ENCODE measurements at regions not wholly inside any gene's neighbourhood (a gene's known extent, or its start where the extent isn't known, plus 50 kb on each side); places are given as distances from the start of the nearest gene placed in this dataset.
"Not testable (repeated sequence)": the region's sequence is repeated elsewhere in the genome, so short reads cannot be mapped to it uniquely, and the experiment has no call there.

DNA sequence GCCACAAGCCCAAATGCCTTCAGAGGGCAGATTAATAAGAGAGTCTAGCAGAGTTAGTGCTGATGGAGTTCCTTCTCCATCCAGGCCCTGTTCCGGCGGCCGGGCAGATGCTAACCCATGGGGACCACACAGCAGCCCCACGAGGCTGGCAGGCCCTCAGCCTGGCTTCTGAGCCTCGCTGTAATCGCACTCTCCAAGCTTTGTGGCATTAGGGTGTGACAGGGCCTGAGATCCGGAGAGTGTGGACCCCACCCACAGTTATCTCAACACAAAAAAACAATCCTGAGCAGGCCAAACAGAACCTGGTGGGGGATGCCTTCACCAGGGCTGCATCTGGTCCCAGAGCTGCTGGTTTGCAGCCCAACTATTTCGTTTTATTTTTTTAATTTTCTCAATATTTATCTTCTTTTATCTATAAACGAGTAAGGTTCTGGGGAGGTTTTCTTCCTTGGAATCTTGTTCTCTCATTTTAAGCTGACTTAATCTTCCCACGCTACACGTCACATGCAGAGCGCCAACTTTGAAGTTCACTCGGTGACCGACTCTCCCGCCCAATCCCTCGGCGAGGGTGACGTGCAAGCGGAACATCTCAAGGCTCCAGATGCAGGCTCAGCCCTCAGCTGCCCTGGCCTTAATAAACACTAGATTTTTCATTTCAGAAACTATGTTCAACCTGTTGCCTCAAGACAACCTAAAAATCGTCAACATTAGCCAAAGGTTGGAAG is 372.4 kb downstream of the BCL2L11 start:
- not testable (repeated sequence) for DNase-seq (ENCODE audit: low spot score); FAIRE-seq

DNA sequence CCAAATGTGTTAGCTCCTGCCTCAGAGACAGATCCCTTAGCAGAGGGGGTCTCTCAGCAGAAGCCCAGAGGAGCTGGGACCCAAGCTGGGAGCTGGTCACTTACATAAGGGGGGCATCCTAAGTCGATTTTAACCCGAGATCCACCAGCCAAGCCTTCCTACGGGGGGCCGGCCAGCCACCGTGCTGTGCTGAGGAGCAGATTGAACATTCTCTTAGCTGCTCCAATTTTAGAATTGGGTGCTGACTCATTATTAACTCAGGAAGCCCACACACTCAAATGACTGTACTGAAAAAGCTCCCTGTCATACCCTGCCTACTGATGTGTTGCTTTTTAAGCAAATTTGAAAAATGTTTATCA is 373.0 kb downstream of the BCL2L11 start:
- peak; percentile 78 for FAIRE-seq
- DNase-seq (ENCODE audit: low spot score) = peak; percentile 4

- DNase-seq (ENCODE audit: low spot score); FAIRE-seq: not testable (repeated sequence)
These were observed 373.7 kb downstream of the BCL2L11 start for GRCh38 chr2:111494288-111494980.

- DNase-seq (ENCODE audit: low spot score) = not testable (repeated sequence)
- FAIRE-seq = peak; percentile 92
These were observed 374.2 kb downstream of the BCL2L11 start for GRCh38 chr2:111494981-111495315.

DNA sequence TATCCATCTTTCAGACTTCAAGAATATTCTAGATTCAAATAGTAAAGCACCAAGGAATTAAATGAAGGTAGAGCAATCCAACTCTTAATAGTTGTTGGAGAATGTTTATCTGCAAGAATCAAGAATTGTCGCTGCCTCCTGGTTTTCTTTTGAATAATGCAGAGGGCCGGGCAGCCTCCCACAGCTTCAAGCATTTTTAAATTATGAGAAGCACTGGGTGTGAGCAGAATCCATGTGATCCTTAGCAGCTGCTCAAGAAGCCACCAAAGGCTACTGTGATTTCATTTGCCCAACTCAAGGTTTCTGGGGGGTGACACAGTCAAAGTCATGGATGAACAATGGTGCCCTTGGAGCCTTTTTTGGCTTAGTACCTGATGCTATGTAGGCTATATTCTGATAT is 374.9 kb downstream of the BCL2L11 start:
- DNase-seq (ENCODE audit: low spot score) = peak; percentile 14
- not testable (repeated sequence) for FAIRE-seq

DNA sequence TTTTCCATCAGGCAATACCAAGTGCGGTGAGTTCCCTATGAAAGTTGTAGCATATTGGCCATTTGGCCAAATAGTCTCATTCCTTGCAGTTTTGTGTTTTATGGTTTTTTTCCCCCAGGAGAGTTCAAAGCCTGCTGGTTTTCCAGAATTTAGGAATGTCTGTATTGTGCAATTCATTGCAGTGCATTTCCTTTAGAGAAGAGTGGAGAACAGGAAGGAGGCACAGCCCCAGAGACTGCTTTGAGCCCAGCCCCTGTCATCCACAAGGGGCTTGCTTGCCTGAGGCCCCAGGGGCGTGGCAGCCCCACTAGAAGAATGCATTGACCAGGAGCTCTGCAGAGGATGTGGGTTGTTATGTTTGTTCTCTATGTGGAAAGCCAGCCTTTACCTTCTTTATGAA is 375.5 kb downstream of the BCL2L11 start:
- DNase-seq (ENCODE audit: low spot score) = peak; percentile 28
- not testable (repeated sequence) for FAIRE-seq

- FAIRE-seq; DNase-seq (ENCODE audit: low spot score): not testable (repeated sequence)
These were observed 376.1 kb downstream of the BCL2L11 start for GRCh38 chr2:111496860-111497259.

GRCh38 chr2:111497270-111497669 is 376.6 kb downstream of the BCL2L11 start:
- DNase-seq (ENCODE audit: low spot score) = not testable (repeated sequence)
- peak; percentile 4 for FAIRE-seq

DNA sequence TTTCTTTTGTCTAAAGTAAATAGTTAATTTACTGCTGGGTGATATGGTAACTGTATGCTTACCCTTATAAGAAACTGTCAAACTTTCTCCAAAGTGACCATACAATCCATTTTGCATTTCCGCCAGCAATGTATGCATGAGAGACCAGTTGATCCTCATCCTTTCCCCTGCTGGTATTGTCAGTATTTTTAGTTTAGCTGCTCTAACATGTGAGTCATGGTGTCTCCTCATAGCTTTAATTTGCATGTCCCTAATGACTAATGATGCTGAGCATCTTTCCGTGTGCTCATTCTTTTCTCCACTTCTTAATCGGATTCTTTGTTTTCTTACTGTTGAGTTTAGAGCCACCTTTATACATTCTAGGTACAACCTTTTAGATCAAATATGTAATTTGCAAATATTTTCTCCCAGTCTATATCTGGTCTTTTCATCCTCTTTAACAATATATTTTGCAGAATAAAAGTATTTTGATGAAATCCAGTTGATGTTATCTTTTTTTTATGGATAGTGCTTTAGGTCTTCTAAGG is 379.9 kb downstream of the BCL2L11 start:
- DNase-seq (ENCODE audit: low spot score); FAIRE-seq: not testable (repeated sequence)

- FAIRE-seq = peak; percentile 93
- not testable (repeated sequence) for DNase-seq (ENCODE audit: low spot score)
These were observed 380.0 kb downstream of the ANAPC1 start for GRCh38 chr2:111503844-111504570.

GRCh38 chr2:111504571-111504942 is 379.4 kb downstream of the ANAPC1 start:
- not testable (repeated sequence) for FAIRE-seq

GRCh38 chr2:111505267-111505666 is 378.7 kb downstream of the ANAPC1 start:
- DNase-seq (ENCODE audit: low spot score); FAIRE-seq: not testable (repeated sequence)

More at GRCh38 chr2:111504571-111504942, 379.4 kb downstream of the ANAPC1 start:
- not testable (repeated sequence) for DNase-seq (ENCODE audit: low spot score)

DNA sequence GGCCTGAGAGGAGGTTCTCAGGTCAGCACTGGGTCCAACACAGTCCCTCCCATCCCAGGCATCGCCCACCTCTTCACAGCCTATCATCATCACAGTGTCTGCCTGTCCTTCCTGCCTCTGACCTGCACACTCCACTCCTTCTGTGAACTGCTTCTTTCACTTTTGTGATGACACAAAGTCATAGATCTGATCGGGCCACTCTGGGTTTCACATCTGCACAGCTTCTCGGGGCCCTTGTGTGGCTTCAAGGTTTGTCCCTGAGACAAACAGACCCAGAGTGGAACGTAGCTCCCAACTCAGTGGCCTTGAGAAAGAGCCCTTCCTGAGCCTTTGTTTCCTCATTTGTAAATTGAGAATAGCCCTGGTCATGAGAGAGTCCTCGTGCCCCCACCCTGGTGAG is 377.1 kb downstream of the ANAPC1 start:
- FAIRE-seq = not testable (repeated sequence)

GRCh38 chr2:111509225-111509869 is 374.6 kb downstream of the ANAPC1 start:
- DNase-seq (ENCODE audit: low spot score); FAIRE-seq: not testable (repeated sequence)

More for the DNA sequence above, 377.1 kb downstream of the ANAPC1 start:
- not testable (repeated sequence) for DNase-seq (ENCODE audit: low spot score)

- DNase-seq (ENCODE audit: low spot score); FAIRE-seq: not testable (repeated sequence)
These were observed 373.6 kb downstream of the ANAPC1 start for GRCh38 chr2:111510384-111510783.

DNA sequence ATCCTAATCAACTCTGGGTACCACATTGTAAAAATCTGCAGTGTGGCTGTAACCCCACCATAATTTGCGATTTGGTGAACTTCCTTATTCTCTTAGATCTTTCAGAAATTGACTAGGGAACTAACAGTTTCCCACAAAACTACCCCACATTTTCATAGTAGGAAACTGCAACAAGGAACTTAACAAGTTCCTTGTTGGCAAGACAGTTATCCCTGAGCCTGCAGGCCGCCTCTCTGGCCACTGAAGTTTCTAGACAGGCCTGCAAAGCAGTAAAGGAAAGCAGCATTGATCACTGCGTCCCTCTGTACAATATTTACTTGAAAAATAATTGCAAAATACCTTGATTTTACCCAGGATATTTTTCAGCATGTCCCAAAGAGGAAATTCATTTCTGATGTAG is 372.9 kb downstream of the ANAPC1 start:
- not testable (repeated sequence) for DNase-seq (ENCODE audit: low spot score); FAIRE-seq

- not testable (repeated sequence) for DNase-seq (ENCODE audit: low spot score); FAIRE-seq
These were observed 371.6 kb downstream of the ANAPC1 start for GRCh38 chr2:111512378-111512777.

DNA sequence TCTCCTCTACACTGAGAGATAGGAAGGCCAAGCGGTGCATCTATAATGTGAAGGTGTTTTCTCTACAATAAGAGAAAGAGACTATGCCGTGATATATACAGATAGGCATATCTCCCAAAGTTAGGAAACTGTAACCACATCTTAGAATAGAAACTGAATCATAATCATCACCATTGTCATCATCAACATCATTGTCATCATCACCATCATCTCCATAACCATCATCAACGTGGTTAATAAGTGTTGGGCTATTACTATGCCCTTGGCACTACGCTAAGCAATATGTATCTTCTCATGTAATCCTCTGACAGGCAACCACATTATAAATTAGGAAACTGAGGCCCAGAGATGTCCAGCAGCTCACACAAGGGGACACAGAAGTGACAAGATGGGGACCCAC is 369.9 kb downstream of the ANAPC1 start:
- not testable (repeated sequence) for FAIRE-seq; DNase-seq (ENCODE audit: low spot score)

DNA sequence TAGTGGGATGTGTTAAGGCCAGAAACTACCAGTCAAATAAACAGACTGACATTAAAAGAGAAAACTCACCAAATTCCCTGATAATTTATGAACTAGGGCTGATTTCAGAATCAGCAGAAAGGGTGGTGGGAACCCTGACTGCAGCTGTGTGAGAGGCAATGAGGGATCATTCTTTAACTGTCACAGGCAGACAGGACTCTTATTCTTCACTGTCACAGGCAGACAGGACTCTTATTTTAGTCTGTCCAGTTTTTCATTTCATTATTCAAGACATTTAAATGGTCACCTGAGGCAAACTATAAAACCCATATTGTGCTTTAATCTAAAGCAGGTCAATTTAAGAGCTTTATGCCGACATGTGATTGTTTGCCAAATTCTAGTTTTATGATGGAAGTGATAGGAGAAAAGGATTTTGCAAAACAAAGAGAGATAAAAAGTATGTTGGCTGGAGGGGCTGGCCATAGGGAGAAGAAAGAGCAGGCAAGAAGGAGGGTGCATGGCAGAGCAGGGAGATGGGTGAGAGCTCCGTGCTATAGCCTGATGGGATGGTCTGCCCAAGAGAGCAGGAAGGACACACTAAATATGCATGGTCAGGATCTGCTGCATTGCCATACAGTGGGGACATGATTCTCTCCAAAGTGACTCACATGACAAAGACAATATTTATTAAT is 366.8 kb downstream of the ANAPC1 start:
- not testable (repeated sequence) for FAIRE-seq; DNase-seq (ENCODE audit: low spot score)

GRCh38 chr2:111517721-111518053 is 366.3 kb downstream of the ANAPC1 start:
- not testable (repeated sequence) for FAIRE-seq

More at GRCh38 chr2:111517721-111518053, 366.3 kb downstream of the ANAPC1 start:
- DNase-seq (ENCODE audit: low spot score) = not testable (repeated sequence)
